Activated naive CD8-positive, alpha-beta T cell (primary cell): ENCODE measurements at regions not wholly inside any gene's neighbourhood (a gene's known extent, or its start where the extent isn't known, plus 50 kb on each side); places are given as distances from the start of the nearest gene placed in this dataset.

ENCODE experiments used
- H3K27ac Mint-ChIP-seq: one replicate; pipeline ENCODE4 v1.8.0; 2021; ENCODE audit warnings: mixed read lengths
- H3K27me3 Mint-ChIP-seq: one replicate; pipeline ENCODE4 v1.8.0; 2021; ENCODE audit warnings: mixed read lengths
- H3K36me3 Mint-ChIP-seq: one replicate; pipeline ENCODE4 v1.8.0; 2021; ENCODE audit warnings: mixed read lengths
- H3K4me1 Mint-ChIP-seq: one replicate; pipeline ENCODE4 v1.8.0; 2021; ENCODE audit warnings: low read depth, mixed read lengths
- H3K4me3 Mint-ChIP-seq: one replicate; pipeline ENCODE4 v1.8.0; 2021; ENCODE audit warnings: mild to moderate bottlenecking, mixed read lengths
- H3K9me3 Mint-ChIP-seq: one replicate; pipeline ENCODE4 v1.8.0; 2021; ENCODE audit warnings: low read depth, mixed read lengths

- Mint-ChIP-seq H3K9me3 (no peaks in the 10 kb centered on the region), H3K4me1 (no peaks in the 10 kb centered on the region), H3K36me3 (no peaks in the 10 kb centered on the region), H3K27me3 (peaks cover 2% of the 10 kb centered on the region), H3K27ac (no peak overlapping the region), H3K4me3 (no peak overlapping the region)
These were observed 93.0 kb upstream of the C3orf80 start for GRCh38 chr3:160132226-160132625.

- Mint-ChIP-seq H3K4me1 (no peaks in the 10 kb centered on the region), H3K27ac (no peak overlapping the region), H3K36me3 (no peaks in the 10 kb centered on the region)
These were observed 91.5 kb upstream of the C3orf80 start for GRCh38 chr3:160133757-160134156.

DNA sequence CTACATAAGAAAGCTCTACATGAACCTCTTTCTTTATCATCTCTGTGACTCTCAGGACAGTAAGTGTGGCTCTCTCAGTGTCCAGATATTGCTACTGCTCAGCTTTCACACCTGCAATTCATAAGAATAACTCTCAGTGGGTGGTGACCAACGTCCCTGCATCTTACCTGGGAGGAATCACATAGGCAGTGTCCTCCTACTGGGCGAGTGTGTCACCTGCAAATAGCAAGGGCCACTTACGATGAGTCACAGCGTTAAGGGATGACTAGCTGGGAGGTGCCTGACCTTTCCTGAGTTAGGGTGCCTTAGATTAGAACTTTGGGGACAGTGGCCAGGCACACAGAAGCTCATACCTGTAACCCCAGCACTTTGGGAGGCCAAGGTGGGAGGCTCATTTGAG lies 90.8 kb upstream of the C3orf80 start:
- Mint-ChIP-seq H3K27me3 (no peaks in the 10 kb centered on the region), H3K4me1 (no peaks in the 10 kb centered on the region), H3K27ac (no peak overlapping the region)

More at GRCh38 chr3:160133757-160134156, 91.5 kb upstream of the C3orf80 start:
- no peaks in the 10 kb centered on the region for H3K27me3 Mint-ChIP-seq
- H3K4me3 Mint-ChIP-seq: no peak overlapping the region
- H3K9me3 Mint-ChIP-seq: no peaks in the 10 kb centered on the region

DNA sequence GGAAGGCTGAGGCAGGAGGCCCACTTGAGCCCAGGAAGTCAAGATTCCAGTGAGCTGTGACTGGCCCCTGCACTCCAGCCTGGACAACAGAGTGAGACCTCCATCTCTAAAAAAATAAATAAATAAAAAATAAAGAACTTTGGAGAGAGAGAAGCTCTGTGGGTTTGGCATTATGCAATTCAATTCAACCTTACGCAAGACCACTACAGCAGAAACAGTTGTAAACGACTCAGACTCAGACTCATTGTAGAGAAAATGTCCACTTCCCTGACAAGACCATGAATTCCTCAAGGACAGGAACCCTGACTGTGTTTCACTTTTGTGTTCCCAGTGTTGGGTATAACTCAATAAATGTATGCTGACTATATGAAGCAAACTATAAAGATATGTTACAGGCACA lies 90.3 kb upstream of the C3orf80 start:
- no peaks in the 10 kb centered on the region for H3K36me3 Mint-ChIP-seq
- no peak overlapping the region for H3K4me3 Mint-ChIP-seq
- no peaks in the 10 kb centered on the region for H3K4me1 Mint-ChIP-seq
- no peaks in the 10 kb centered on the region for H3K9me3 Mint-ChIP-seq
- H3K27me3 Mint-ChIP-seq: no peaks in the 10 kb centered on the region
- no peak overlapping the region for H3K27ac Mint-ChIP-seq

More for the DNA sequence above, 90.8 kb upstream of the C3orf80 start:
- Mint-ChIP-seq H3K4me3 (no peak overlapping the region), H3K9me3 (no peaks in the 10 kb centered on the region), H3K36me3 (no peaks in the 10 kb centered on the region)

GRCh38 chr3:160135851-160136250 lies 89.4 kb upstream of the C3orf80 start:
- Mint-ChIP-seq H3K36me3 (no peaks in the 10 kb centered on the region), H3K4me1 (no peaks in the 10 kb centered on the region), H3K27me3 (no peaks in the 10 kb centered on the region), H3K27ac (no peak overlapping the region), H3K9me3 (no peaks in the 10 kb centered on the region), H3K4me3 (no peak overlapping the region)

DNA sequence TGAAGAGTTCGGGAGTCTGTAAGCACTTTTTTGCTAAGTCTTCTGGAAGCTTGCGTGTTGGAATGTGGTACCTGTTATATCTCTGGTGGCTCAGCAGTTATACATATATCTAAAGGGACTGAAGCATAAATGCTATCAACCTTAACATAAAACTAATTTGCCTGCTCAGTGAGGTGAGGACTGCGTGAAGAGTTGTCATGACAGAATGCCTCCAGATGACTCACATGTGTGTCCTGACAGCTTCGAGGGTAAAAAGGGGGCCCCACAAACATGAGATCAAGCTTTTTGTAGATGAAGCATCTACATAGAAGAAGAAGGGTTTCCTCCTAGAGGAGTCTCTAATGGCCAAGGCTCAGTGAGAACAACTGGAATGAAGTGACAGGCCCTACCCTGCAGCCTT lies 88.8 kb upstream of the C3orf80 start:
- H3K4me3 Mint-ChIP-seq: no peak overlapping the region

DNA sequence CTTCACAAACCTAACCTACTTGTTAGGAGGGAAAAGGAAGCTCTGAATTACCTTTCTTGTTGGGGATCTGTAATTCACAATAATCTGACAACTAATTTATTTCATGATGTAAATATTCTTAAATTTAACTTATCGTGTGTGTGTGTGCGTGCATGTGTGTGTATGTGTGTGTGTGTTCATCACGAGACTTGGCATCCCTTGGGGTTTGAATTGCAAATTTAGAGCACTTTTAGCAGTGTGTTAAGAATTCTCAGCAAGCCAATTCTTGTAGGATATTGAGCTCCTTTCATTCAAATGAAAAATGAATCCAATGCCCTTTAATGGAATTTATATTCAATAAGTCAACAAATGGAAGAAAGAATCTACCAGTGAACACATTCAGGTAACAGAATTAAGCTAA lies 85.9 kb upstream of the C3orf80 start:
- peaks cover 7% of the 10 kb centered on the region for H3K9me3 Mint-ChIP-seq
- no peaks in the 10 kb centered on the region for H3K4me1 Mint-ChIP-seq
- H3K27ac Mint-ChIP-seq: no peak overlapping the region
- no peak overlapping the region for H3K4me3 Mint-ChIP-seq
- no peaks in the 10 kb centered on the region for H3K36me3 Mint-ChIP-seq
- H3K27me3 Mint-ChIP-seq: no peaks in the 10 kb centered on the region

More for the DNA sequence above, 88.8 kb upstream of the C3orf80 start:
- H3K4me1 Mint-ChIP-seq: no peaks in the 10 kb centered on the region
- H3K27me3 Mint-ChIP-seq: no peaks in the 10 kb centered on the region
- no peak overlapping the region for H3K27ac Mint-ChIP-seq
- no peaks in the 10 kb centered on the region for H3K9me3 Mint-ChIP-seq
- no peaks in the 10 kb centered on the region for H3K36me3 Mint-ChIP-seq

- no peaks in the 10 kb centered on the region for H3K36me3 Mint-ChIP-seq
These were observed 84.5 kb upstream of the C3orf80 start for GRCh38 chr3:160140756-160141155.

GRCh38 chr3:160141485-160142185 lies 83.6 kb upstream of the C3orf80 start:
- no peak overlapping the region for H3K27ac Mint-ChIP-seq
- H3K36me3 Mint-ChIP-seq: no peaks in the 10 kb centered on the region
- H3K9me3 Mint-ChIP-seq: peaks cover 7% of the 10 kb centered on the region
- no peaks in the 10 kb centered on the region for H3K4me1 Mint-ChIP-seq
- H3K4me3 Mint-ChIP-seq: no peak overlapping the region
- no peaks in the 10 kb centered on the region for H3K27me3 Mint-ChIP-seq

More at GRCh38 chr3:160140756-160141155, 84.5 kb upstream of the C3orf80 start:
- Mint-ChIP-seq H3K27ac (no peak overlapping the region), H3K4me1 (no peaks in the 10 kb centered on the region), H3K9me3 (peaks cover 7% of the 10 kb centered on the region), H3K27me3 (no peaks in the 10 kb centered on the region), H3K4me3 (no peak overlapping the region)

- Mint-ChIP-seq H3K4me3 (no peak overlapping the region), H3K27me3 (no peaks in the 10 kb centered on the region), H3K36me3 (no peaks in the 10 kb centered on the region), H3K9me3 (peaks cover 7% of the 10 kb centered on the region), H3K27ac (no peak overlapping the region), H3K4me1 (no peaks in the 10 kb centered on the region)
These were observed 81.7 kb upstream of the C3orf80 start for GRCh38 chr3:160143482-160143881.

DNA sequence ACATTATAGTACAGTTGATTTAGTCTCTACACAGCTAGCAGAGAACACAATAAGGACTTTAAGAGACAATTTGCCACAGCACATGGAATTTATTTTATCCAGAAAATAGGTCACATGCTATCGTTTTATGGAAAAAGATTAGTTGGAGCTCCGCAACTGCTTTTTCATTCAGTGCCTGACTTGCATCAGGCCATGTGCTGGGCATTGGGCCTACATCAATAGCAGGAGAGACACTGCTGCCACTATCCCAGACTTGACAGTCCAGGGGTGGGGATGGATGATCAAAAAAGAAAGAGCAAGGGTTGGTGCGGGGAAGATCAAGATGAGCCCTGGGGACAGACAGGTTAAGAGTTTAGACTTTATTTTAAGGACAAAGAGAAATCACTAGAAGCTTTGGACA lies 75.2 kb upstream of the C3orf80 start:
- no peak overlapping the region for H3K4me3 Mint-ChIP-seq
- no peaks in the 10 kb centered on the region for H3K27me3 Mint-ChIP-seq
- H3K9me3 Mint-ChIP-seq: no peaks in the 10 kb centered on the region
- H3K4me1 Mint-ChIP-seq: no peaks in the 10 kb centered on the region
- H3K36me3 Mint-ChIP-seq: no peaks in the 10 kb centered on the region
- H3K27ac Mint-ChIP-seq: no peak overlapping the region

- no peak overlapping the region for H3K4me3 Mint-ChIP-seq
- H3K4me1 Mint-ChIP-seq: no peaks in the 10 kb centered on the region
- no peak overlapping the region for H3K27ac Mint-ChIP-seq
- no peaks in the 10 kb centered on the region for H3K36me3 Mint-ChIP-seq
- H3K27me3 Mint-ChIP-seq: no peaks in the 10 kb centered on the region
- H3K9me3 Mint-ChIP-seq: no peaks in the 10 kb centered on the region
These were observed 74.7 kb upstream of the C3orf80 start for GRCh38 chr3:160150525-160150924.

DNA sequence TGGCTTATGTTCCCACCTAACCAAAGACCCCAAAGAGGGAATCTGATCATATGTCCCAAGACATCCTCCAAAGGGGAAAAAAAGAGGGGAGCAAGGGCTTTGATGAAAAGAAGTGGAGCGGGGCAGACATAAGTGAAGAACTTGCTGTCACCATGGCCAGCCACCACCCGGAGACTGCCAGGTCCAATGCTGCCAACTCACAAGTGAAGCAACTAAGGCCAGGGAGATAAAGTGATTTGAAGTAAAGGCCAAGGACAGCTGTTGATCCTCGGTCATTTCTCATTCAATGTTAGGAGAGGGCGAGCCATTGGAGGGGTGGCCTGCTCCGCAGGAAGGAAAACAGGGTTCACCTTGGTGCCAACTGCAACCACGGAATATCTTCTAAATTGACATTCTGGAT lies 72.6 kb upstream of the C3orf80 start:
- no peaks in the 10 kb centered on the region for H3K9me3 Mint-ChIP-seq
- no peaks in the 10 kb centered on the region for H3K4me1 Mint-ChIP-seq
- H3K36me3 Mint-ChIP-seq: no peaks in the 10 kb centered on the region
- H3K4me3 Mint-ChIP-seq: no peak overlapping the region
- no peak overlapping the region for H3K27ac Mint-ChIP-seq
- H3K27me3 Mint-ChIP-seq: no peaks in the 10 kb centered on the region

DNA sequence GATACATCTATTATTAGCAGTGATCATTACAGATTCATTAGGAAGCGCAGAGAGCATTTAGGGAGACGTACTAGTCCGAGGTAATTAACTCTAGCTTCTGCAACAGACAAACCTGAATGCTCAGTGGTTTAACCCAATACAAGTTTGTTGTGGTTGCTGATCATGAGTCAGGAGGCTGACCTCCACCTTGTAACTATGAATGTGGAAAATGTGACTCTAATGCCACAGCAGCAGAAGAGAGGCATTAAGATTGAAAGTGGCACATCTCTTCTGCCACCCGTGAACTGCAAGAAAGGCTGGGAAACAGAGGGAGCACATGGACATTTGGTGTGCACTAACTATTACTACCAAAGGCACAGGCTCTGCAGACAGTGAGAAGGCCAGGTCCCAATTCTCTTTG lies 71.2 kb upstream of the C3orf80 start:
- Mint-ChIP-seq H3K27me3 (no peaks in the 10 kb centered on the region), H3K27ac (no peak overlapping the region), H3K4me3 (no peak overlapping the region), H3K9me3 (no peaks in the 10 kb centered on the region), H3K4me1 (no peaks in the 10 kb centered on the region), H3K36me3 (no peaks in the 10 kb centered on the region)

DNA sequence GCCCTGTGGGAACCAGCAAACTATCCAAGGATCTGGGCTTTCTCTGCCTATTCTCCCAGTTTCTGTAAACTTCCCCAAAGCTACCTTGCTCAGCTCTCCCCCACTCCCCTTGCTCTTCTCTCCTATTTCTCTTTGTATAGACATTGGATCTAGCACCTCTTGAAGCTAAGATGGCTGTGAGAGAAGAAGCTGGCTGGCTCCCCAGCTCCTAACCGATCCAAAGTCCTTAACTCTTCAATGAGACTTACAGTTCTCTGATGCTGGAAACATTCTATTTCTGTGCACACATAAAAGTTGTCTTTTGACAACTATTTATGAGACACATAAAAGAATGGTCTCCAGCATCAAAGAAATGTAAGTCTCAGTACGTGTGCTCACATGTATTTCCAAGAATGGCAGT lies 70.6 kb upstream of the C3orf80 start:
- Mint-ChIP-seq H3K4me3 (no peak overlapping the region), H3K36me3 (no peaks in the 10 kb centered on the region), H3K27ac (no peak overlapping the region), H3K4me1 (no peaks in the 10 kb centered on the region), H3K9me3 (no peaks in the 10 kb centered on the region), H3K27me3 (no peaks in the 10 kb centered on the region)

DNA sequence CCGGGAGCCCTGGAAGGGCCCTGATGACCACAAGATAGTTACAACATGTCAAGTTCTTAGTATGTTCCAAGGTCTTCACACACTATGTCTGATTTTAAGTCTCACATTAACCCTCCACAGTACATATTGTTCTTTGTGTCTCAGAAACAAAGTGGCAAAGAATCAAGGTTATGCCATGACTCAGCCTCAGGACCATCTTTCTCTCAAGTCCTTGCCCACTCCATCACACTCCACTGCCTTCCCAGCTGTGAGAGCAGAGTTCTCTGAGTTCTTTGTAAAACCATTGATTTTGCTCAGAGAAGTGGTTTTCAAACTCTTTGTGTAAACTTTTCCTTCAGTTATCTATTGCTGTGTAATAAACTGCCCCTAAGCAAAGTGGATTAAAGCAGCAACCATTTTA lies 67.9 kb upstream of the C3orf80 start:
- H3K27me3 Mint-ChIP-seq: no peaks in the 10 kb centered on the region
- no peaks in the 10 kb centered on the region for H3K4me1 Mint-ChIP-seq
- no peaks in the 10 kb centered on the region for H3K9me3 Mint-ChIP-seq
- no peak overlapping the region for H3K27ac Mint-ChIP-seq
- H3K36me3 Mint-ChIP-seq: no peaks in the 10 kb centered on the region
- H3K4me3 Mint-ChIP-seq: no peak overlapping the region
